ENCODE measurements at regions not wholly inside any gene's neighbourhood (a gene's known extent, or its start where the extent isn't known, plus 50 kb on each side); places are given as distances from the start of the nearest gene placed in this dataset.

- no peak overlapping the region for H3K27ac ChIP-seq
- no peak overlapping the region for H3K9ac ChIP-seq
- H3K4me2 ChIP-seq (ENCODE audit: low read length): no peak overlapping the region
- no peaks in the 10 kb centered on the region for H3K4me1 ChIP-seq
- TF ChIP-seq CTCF (IDR thresholded peaks at IDR 0.05): no peak
- no peak overlapping the region for H2AFZ ChIP-seq
- H3K27me3 ChIP-seq (ENCODE audit: control insufficient read depth, insufficient read depth, low read length): no peaks in the 10 kb centered on the region
- no peaks in the 10 kb centered on the region for H3K36me3 ChIP-seq (ENCODE audit: control insufficient read depth, insufficient read depth, low read length)
- H3K9me3 ChIP-seq (ENCODE audit: control insufficient read depth, low read length): no peaks in the 10 kb centered on the region
- no peaks in the 10 kb centered on the region for H3K79me2 ChIP-seq
- H3K4me3 ChIP-seq (ENCODE audit: low read depth, low read length): no peak overlapping the region
Observed at GRCh38 chr2:7599462-7600258, 682.4 kb downstream of the RNF144A start.

GRCh38 chr2:7601990-7602389, 684.8 kb downstream of the RNF144A start:
- no peaks in the 10 kb centered on the region for H3K79me2 ChIP-seq
- H3K27me3 ChIP-seq (ENCODE audit: control insufficient read depth, insufficient read depth, low read length): no peaks in the 10 kb centered on the region
- H3K9ac ChIP-seq: no peak overlapping the region
- no peak overlapping the region for H2AFZ ChIP-seq
- no peak for TF ChIP-seq CTCF (IDR thresholded peaks at IDR 0.05)
- H3K36me3 ChIP-seq (ENCODE audit: control insufficient read depth, insufficient read depth, low read length): no peaks in the 10 kb centered on the region
- no peak overlapping the region for H3K27ac ChIP-seq
- no peaks in the 10 kb centered on the region for H3K9me3 ChIP-seq (ENCODE audit: control insufficient read depth, low read length)
- H3K4me1 ChIP-seq: no peaks in the 10 kb centered on the region
- H3K4me3 ChIP-seq (ENCODE audit: low read depth, low read length): no peak overlapping the region
- no peak overlapping the region for H3K4me2 ChIP-seq (ENCODE audit: low read length)

- H3K27me3 ChIP-seq (ENCODE audit: control insufficient read depth, insufficient read depth, low read length): no peaks in the 10 kb centered on the region
- no peak overlapping the region for H2AFZ ChIP-seq
- H3K4me2 ChIP-seq (ENCODE audit: low read length): no peak overlapping the region
- H3K27ac ChIP-seq: no peak overlapping the region
- H3K9me3 ChIP-seq (ENCODE audit: control insufficient read depth, low read length): no peaks in the 10 kb centered on the region
- no peaks in the 10 kb centered on the region for H3K79me2 ChIP-seq
- no peaks in the 10 kb centered on the region for H3K4me1 ChIP-seq
- H3K4me3 ChIP-seq (ENCODE audit: low read depth, low read length): no peak overlapping the region
- no peaks in the 10 kb centered on the region for H3K36me3 ChIP-seq (ENCODE audit: control insufficient read depth, insufficient read depth, low read length)
- H3K9ac ChIP-seq: no peak overlapping the region
- no peak for TF ChIP-seq CTCF (IDR thresholded peaks at IDR 0.05)
Observed at GRCh38 chr2:7604456-7604855, 687.2 kb downstream of the RNF144A start.

GRCh38 chr2:7607441-7608173, 690.4 kb downstream of the RNF144A start:
- no peak for TF ChIP-seq CTCF (IDR thresholded peaks at IDR 0.05)
- Histone ChIP-seq H3K27ac (no peak overlapping the region), H3K4me1 (no peaks in the 10 kb centered on the region), H3K79me2 (no peaks in the 10 kb centered on the region), H2AFZ (no peak overlapping the region), H3K4me3 (ENCODE audit: low read depth, low read length) (no peak overlapping the region), H3K9me3 (ENCODE audit: control insufficient read depth, low read length) (no peaks in the 10 kb centered on the region), H3K27me3 (ENCODE audit: control insufficient read depth, insufficient read depth, low read length) (no peaks in the 10 kb centered on the region), H3K4me2 (ENCODE audit: low read length) (no peak overlapping the region), H3K36me3 (ENCODE audit: control insufficient read depth, insufficient read depth, low read length) (no peaks in the 10 kb centered on the region), H3K9ac (no peak overlapping the region)

Measured in parathyroid adenoma (tissue), 2 donors.